ENCODE measurements at regions not wholly inside any gene's neighbourhood (a gene's known extent, or its start where the extent isn't known, plus 50 kb on each side); places are given as distances from the start of the nearest gene placed in this dataset.

DNA sequence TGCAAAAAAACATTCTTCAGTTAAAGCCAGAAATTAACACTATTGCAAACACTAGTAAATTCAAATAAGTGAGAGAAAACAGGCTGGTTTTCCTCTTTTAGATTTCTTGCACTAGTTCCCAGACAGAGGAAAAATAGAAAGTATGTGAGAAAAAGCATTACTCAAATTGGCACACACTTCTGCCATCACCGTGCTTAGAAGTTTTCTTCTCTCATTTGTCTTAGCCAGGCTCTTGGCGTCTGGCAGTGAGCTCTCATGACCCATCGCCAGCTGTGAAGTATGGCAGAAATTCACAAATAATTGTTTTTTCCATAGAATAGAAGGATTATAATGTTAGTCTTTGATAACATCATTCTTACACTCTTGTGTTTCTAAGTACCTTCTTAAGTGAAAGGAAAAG lies 515.9 kb downstream of the GBE1 start:
- intact Hi-C loops (cut with DNase I), result no loop called here
- DNase-seq (no peak), ATAC-seq (no peak)
- whole genome bisulfite sequencing, 2 donors, result 24 to 46% methylated on average over 3 of the region's 3 CpGs
- H3K9me3 ChIP-seq, result no peaks in the 10 kb centered on the region
- TF ChIP-seq POLR2A (IDR thresholded peaks at IDR 0.05), result no peak
- TF ChIP-seq CTCF (IDR thresholded peaks at IDR 0.05), result no peak
- no peak overlapping the region for H3K4me3 ChIP-seq
- H3K27ac ChIP-seq, result no peak overlapping the region
- H3K27me3 ChIP-seq, result no peaks in the 10 kb centered on the region
- no peaks in the 10 kb centered on the region for H3K36me3 ChIP-seq (replicated peaks in 1 of 2; ENCODE audit: insufficient read depth in 1 of 2, low read depth in 2 of 2)
- no peaks in the 10 kb centered on the region for H3K4me1 ChIP-seq

DNA sequence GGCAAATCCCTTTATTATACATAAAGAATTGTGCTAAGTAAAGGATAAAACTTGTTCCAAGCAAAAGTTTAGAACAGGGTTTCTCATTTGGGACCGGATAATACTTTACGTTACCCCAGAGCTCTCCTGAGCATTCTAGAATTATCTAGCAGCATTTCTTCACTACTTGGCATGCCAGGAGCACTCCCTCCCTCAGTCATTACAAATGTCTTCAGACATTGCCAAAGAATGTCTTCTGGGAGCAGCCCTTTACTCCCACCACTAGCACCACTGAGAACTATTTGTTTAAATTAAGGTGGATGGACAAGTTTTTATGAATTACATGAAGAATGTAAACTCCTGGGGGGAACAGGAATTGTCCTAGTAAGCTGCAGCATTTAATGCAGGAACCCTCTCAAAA lies 516.4 kb downstream of the GBE1 start:
- Histone ChIP-seq H3K9me3 (no peaks in the 10 kb centered on the region), H3K36me3 (replicated peaks in 1 of 2; ENCODE audit: insufficient read depth in 1 of 2, low read depth in 2 of 2) (no peaks in the 10 kb centered on the region), H3K27me3 (no peaks in the 10 kb centered on the region), H3K4me3 (no peak overlapping the region), H3K4me1 (no peaks in the 10 kb centered on the region), H3K27ac (no peak overlapping the region)
- intact Hi-C loops (cut with DNase I), result no loop called here
- no peak for ATAC-seq
- TF ChIP-seq POLR2A (IDR thresholded peaks at IDR 0.05) (no peak), CTCF (IDR thresholded peaks at IDR 0.05) (no peak)
- no peak for DNase-seq
- WGBS, 2 donors, result 66 to 71% methylated on average over 2 of the region's 2 CpGs

- TF ChIP-seq CTCF (IDR thresholded peaks at IDR 0.05) (no peak), POLR2A (IDR thresholded peaks at IDR 0.05) (no peak)
- intact Hi-C loops (cut with DNase I), result no loop called here
- Histone ChIP-seq H3K27me3 (no peaks in the 10 kb centered on the region), H3K9me3 (no peaks in the 10 kb centered on the region), H3K36me3 (replicated peaks in 1 of 2; ENCODE audit: insufficient read depth in 1 of 2, low read depth in 2 of 2) (no peaks in the 10 kb centered on the region), H3K4me3 (no peak overlapping the region), H3K27ac (no peak overlapping the region), H3K4me1 (no peaks in the 10 kb centered on the region)
- no peak for DNase-seq
- ATAC-seq, result no peak
- 76 to 83% methylated on average over 3 of the region's 3 CpGs for WGBS, 2 donors
Observed at GRCh38 chr3:81244231-81244630, 517.2 kb downstream of the GBE1 start.

- intact Hi-C loops (cut with DNase I), result no loop called here
- WGBS, 2 donors, result 8% methylated on average over 1 of the region's 1 CpG
- H3K9me3 ChIP-seq, result no peaks in the 10 kb centered on the region
- no peaks in the 10 kb centered on the region for H3K4me1 ChIP-seq
- DNase-seq (no peak), ATAC-seq (no peak)
- no peak overlapping the region for H3K27ac ChIP-seq
- H3K27me3 ChIP-seq, result no peaks in the 10 kb centered on the region
- H3K4me3 ChIP-seq, result no peak overlapping the region
- H3K36me3 ChIP-seq (replicated peaks in 1 of 2; ENCODE audit: insufficient read depth in 1 of 2, low read depth in 2 of 2), result no peaks in the 10 kb centered on the region
- TF ChIP-seq POLR2A (IDR thresholded peaks at IDR 0.05) (no peak), CTCF (IDR thresholded peaks at IDR 0.05) (peak in 6 of 7 experiments; percentile 16 to 43 (median 30))
Observed at GRCh38 chr3:81242871-81243270, 518.6 kb downstream of the GBE1 start.

DNA sequence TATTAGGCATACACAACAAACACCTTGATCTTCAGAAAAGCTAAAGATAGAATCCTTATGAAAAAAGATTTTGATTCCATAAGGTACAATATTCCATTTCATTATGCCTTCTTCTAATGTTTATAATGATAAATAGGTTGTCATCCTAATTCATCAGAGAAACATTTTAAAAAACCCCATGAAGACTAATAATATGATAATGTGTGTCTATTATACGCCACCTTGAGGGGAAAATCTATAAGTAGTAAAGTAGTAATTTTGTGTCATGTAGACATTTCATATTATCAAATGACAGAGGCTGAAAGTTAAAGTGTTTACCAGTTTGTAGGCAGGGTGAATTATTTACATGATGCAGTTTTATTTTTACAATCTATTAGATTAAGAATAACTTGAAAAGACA lies 524.3 kb downstream of the GBE1 start:
- Histone ChIP-seq H3K27me3 (no peaks in the 10 kb centered on the region), H3K4me1 (no peaks in the 10 kb centered on the region), H3K9me3 (no peaks in the 10 kb centered on the region), H3K36me3 (replicated peaks in 1 of 2; ENCODE audit: insufficient read depth in 1 of 2, low read depth in 2 of 2) (no peaks in the 10 kb centered on the region), H3K4me3 (no peak overlapping the region), H3K27ac (no peak overlapping the region)
- intact Hi-C loops (cut with DNase I), result no loop called here
- WGBS, 2 donors, result 41 to 55% methylated on average over 1 of the region's 1 CpG
- no peak for TF ChIP-seq CTCF (IDR thresholded peaks at IDR 0.05)
- no peak for TF ChIP-seq POLR2A (IDR thresholded peaks at IDR 0.05)
- ATAC-seq (no peak), DNase-seq (no peak)
